K562 (cell line): ENCODE measurements at regions not wholly inside any gene's neighbourhood (a gene's known extent, or its start where the extent isn't known, plus 50 kb on each side); places are given as distances from the start of the nearest gene placed in this dataset.
A peak's percentile ranks its signal among the peaks of the same experiment; 100 is the strongest.

Experiments used
- ATAC-seq: fragments of 200-7000 bp; cut with Tn5 transposase; 3 replicates; pipeline ENCODE4 v1.9.1; 2020; ENCODE audit warnings: moderate library complexity
- BruUV-seq: library from RNA; stranded (reverse); fragments of 400-500 nt; replicated peaks from 2 replicates; lab custom pipeline; 2021; lab: Mats Ljungman, UMichigan
- CTCF ChIA-PET: fragments of 300-600 bp; formaldehyde crosslinking; extraction: SDS; loops from one replicate; lab custom pipeline; 2021; ENCODE audit warnings: low intra/inter-chr PET ratio; lab: Yijun Ruan, JAX
- POLR2A ChIA-PET: fragments of 300-600, 350-650 bp; sonication (Branson Sonifier 250); formaldehyde crosslinking; extraction: SDS; loops from one replicate; lab custom pipeline; 2021; ENCODE audit warnings: antibody characterized with exemption, inconsistent platforms; lab: Yijun Ruan, JAX
- DNase-seq, 4 experiments: peaks; one replicate each; pipeline versions ENCODE4 v3.0.0 to v3.0.0-alpha.2; 2011 to 2018; ENCODE audit warnings: low spot score in 3 of 4, mixed read lengths in 3 of 4; ENCODE audit errors: extremely low read depth in 1 of 4
- FAIRE-seq: peaks from 2 replicates; lab custom pipeline; 2011; peaks lifted over from hg19 to GRCh38; lab: Jason Lieb, UNC
- H2AFZ ChIP-seq: 2 replicates; pipeline ENCODE4 v1.6.0; 2011; ENCODE audit warnings: low read depth, low read length, control low read depth, inconsistent platforms
- H3K27ac ChIP-seq: fragments of 200-600 bp; 3 replicates; pipeline ENCODE4 v1.8.0; 2011; ENCODE audit warnings: low read depth, mild to moderate bottlenecking, control low read depth, inconsistent platforms, low read length, moderate library complexity, mixed read lengths; ENCODE audit errors: extremely low read depth
- H3K27me3 ChIP-seq, 2 experiments: fragments of 300-600 bp in 1 of 2; 2 replicates in 1 of 2; 3 replicates in 1 of 2; pipeline versions ENCODE4 v1.6.0 to v1.8.0; 2011; ENCODE audit warnings: inconsistent platforms in 2 of 2, low read length in 2 of 2, mild to moderate bottlenecking in 1 of 2, mixed read lengths in 1 of 2, moderate library complexity in 1 of 2; ENCODE audit not compliant: control insufficient read depth in 2 of 2, insufficient read depth in 2 of 2
- H3K36me3 ChIP-seq: fragments of 300-600 bp; 3 replicates; pipeline ENCODE4 v1.8.0; 2011; ENCODE audit warnings: mild to moderate bottlenecking, low read length, inconsistent platforms; ENCODE audit not compliant: control insufficient read depth, insufficient read depth
- H3K4me1 ChIP-seq, 2 experiments: fragments of 200-600 bp in 1 of 2; replicated peaks in 1 of 2; 2 replicates in 1 of 2; 3 replicates in 1 of 2; pipeline versions ENCODE4 v1.5.1 to v1.8.0; 2011; ENCODE audit warnings: inconsistent platforms in 2 of 2, low read length in 2 of 2, mild to moderate bottlenecking in 1 of 2, mixed read lengths in 1 of 2, moderate library complexity in 1 of 2; ENCODE audit not compliant: control insufficient read depth in 2 of 2, insufficient read depth in 2 of 2
- H3K4me2 ChIP-seq: 2 replicates; pipeline ENCODE4 v1.6.1; 2011; ENCODE audit warnings: low read length, control low read depth, inconsistent platforms, mixed read lengths; ENCODE audit not compliant: insufficient read depth
- H3K4me3 ChIP-seq: fragments of 200-600 bp; sonication (generic), shearing (Covaris generic); 2 replicates; pipeline ENCODE4 v1.5.1; 2016; ENCODE audit warnings: control low read depth, inconsistent platforms
- H3K79me2 ChIP-seq: fragments of 200-600 bp; 3 replicates; pipeline ENCODE4 v1.8.0; 2011; ENCODE audit warnings: low read length, inconsistent platforms; ENCODE audit not compliant: control insufficient read depth, insufficient read depth
- H3K9ac ChIP-seq, 2 experiments: 2 replicates each; pipeline versions ENCODE4 v1.6.0 to v1.6.1; 2011; ENCODE audit warnings: low read depth in 2 of 2, low read length in 2 of 2, control low read depth in 1 of 2, inconsistent platforms in 1 of 2, mild to moderate bottlenecking in 1 of 2, mixed read lengths in 1 of 2; ENCODE audit not compliant: insufficient read depth in 1 of 2
- H3K9me1 ChIP-seq: one replicate; pipeline ENCODE4 v1.6.0; 2011; ENCODE audit warnings: inconsistent platforms, mild to moderate bottlenecking, low read length, moderate library complexity; ENCODE audit not compliant: control insufficient read depth, insufficient read depth
- H3K9me3 ChIP-seq: replicated peaks from 2 replicates; pipeline ENCODE4 v1.5.1; 2011; ENCODE audit warnings: low read depth, low read length, inconsistent platforms; ENCODE audit not compliant: control insufficient read depth, insufficient read depth
- H4K20me1 ChIP-seq: replicated peaks from 2 replicates; pipeline ENCODE4 v1.6.1; 2011; ENCODE audit warnings: low read length, inconsistent platforms, mixed read lengths; ENCODE audit not compliant: control insufficient read depth, insufficient read depth
- NRF1 ChIP-seq, 2 experiments: fragments of 450-650 bp; IDR thresholded peaks in 1 of 2; conservative IDR thresholded peaks in 1 of 2; 2 replicates each; pipeline ENCODE4 v1.6.1; 2014; ENCODE audit warnings: mild to moderate bottlenecking in 2 of 2
- TBL1XR1 ChIP-seq, 2 experiments: IDR thresholded peaks; 2 replicates each; pipeline ENCODE4 v1.6.1; 2012; ENCODE audit warnings: improper control_type of control experiment in 2 of 2, low read length in 2 of 2, mild to moderate bottlenecking in 1 of 2
- ZFP36 ChIP-seq: fragments of 150-350 bp; IDR thresholded peaks from 2 replicates; pipeline ENCODE4 v1.6.1; 2018; ENCODE audit warnings: low read length, low read depth; ENCODE audit not compliant: partially characterized antibody
- ZNF561 ChIP-seq: fragments of 450-650 bp; formaldehyde crosslinking; conservative IDR thresholded peaks from 2 replicates; pipeline ENCODE4 v1.4.0; 2020; ENCODE audit warnings: mild to moderate bottlenecking, moderate library complexity
- WGBS: fragments of 100-300 bp; shearing (Covaris generic); methylation state at CpG from one replicate; pipeline ENCODE4 v1.1.6; 2016; ENCODE audit warnings: low coverage, mixed read lengths; ENCODE audit not compliant: insufficient coverage; ENCODE audit errors: missing lambda C conversion rate; 5-methylcytosine and 5-hydroxymethylcytosine counted together
- in situ Hi-C: fragments of 300-500 bp; cut with MboI; formaldehyde crosslinking; loops from 4 replicates; pipeline ENCODE4 v1.15.0; 2018; ENCODE audit warnings: inconsistent platforms, mixed read lengths
- intact Hi-C: fragments of 100-400 bp; cut with micrococcal nuclease; formaldehyde crosslinking; loops from 2 replicates; pipeline ENCODE4 v1.14.2; 2022

- FAIRE-seq (no peak), DNase-seq (no peak), ATAC-seq (no peak)
- WGBS: 1% methylated on average over 4 of the region's 4 CpGs
- Histone ChIP-seq H3K4me3 (no peak overlapping the region), H3K36me3 (no peaks in the 10 kb centered on the region), H2AFZ (no peak overlapping the region), H3K9me1 (no peaks in the 10 kb centered on the region), H3K27ac (no peak overlapping the region), H4K20me1 (no peaks in the 10 kb centered on the region; the same call in 1 of the 2 replicates), H3K27me3 (peaks cover 13 to 42% of the 10 kb centered on the region in 2 experiments; a peak in 4 of 5 replicates), H3K79me2 (no peaks in the 10 kb centered on the region), H3K4me1 (no peaks in the 10 kb centered on the region), H3K9ac (no peak overlapping the region), H3K4me2 (no peak overlapping the region), H3K9me3 (no peaks in the 10 kb centered on the region)
- ChIA-PET CTCF (no interaction called here), POLR2A (no interaction called here)
- in situ Hi-C loops (no loop called here), intact Hi-C loops (no loop called here)
- TF ChIP-seq ZNF561 (CRISPR knock-in tag): no peak
- TF ChIP-seq NRF1 (conservative IDR thresholded peaks at IDR 0.05 in 1 of 2, IDR thresholded peaks at IDR 0.05 in 1 of 2): peak; percentile 61 to 66
- BruUV-seq: no TSS peak
Observed at GRCh38 chr10:78371136-78371535, 337.5 kb downstream of the RPS24 start.

- in situ Hi-C loops (no loop called here), intact Hi-C loops (no loop called here)
- ChIA-PET CTCF (no interaction called here), POLR2A (interaction anchor here (0.6 kb wide), 3 partner anchors 8 to 29 kb away, joined by 3 to 4 read pairs (median 3); no protein-coding TSS in a partner anchor)
- Histone ChIP-seq H3K4me3 (no peak overlapping the region), H3K4me1 (no peaks in the 10 kb centered on the region), H2AFZ (no peak overlapping the region), H3K79me2 (no peaks in the 10 kb centered on the region), H3K27me3 (peaks cover 5 to 31% of the 10 kb centered on the region in 2 experiments; a peak in 4 of 5 replicates), H3K36me3 (no peaks in the 10 kb centered on the region), H3K4me2 (no peak overlapping the region), H4K20me1 (no peaks in the 10 kb centered on the region; the same call in 1 of the 2 replicates), H3K9me3 (no peaks in the 10 kb centered on the region), H3K27ac (no peak overlapping the region), H3K9me1 (no peaks in the 10 kb centered on the region), H3K9ac (no peak overlapping the region)
- ATAC-seq (no peak), DNase-seq (no peak), FAIRE-seq (no peak)
- WGBS: 0% methylated on average over 6 of the region's 6 CpGs
- BruUV-seq: no TSS peak
- no peak for TF ChIP-seq TBL1XR1 (IDR thresholded peaks at IDR 0.05; ENCODE audit: low read length in 2 of 2)
- peak; percentile 71 for TF ChIP-seq ZFP36
Observed at GRCh38 chr10:78372806-78373205, 339.1 kb downstream of the RPS24 start.
